Osteocyte (in vitro differentiated cells): ENCODE measurements at regions not wholly inside any gene's neighbourhood (a gene's known extent, or its start where the extent isn't known, plus 50 kb on each side); places are given as distances from the start of the nearest gene placed in this dataset.
"Not testable (repeated sequence)": the region's sequence is repeated elsewhere in the genome, so short reads cannot be mapped to it uniquely, and the experiment has no call there.

ENCODE experiments used
- DNase-seq: peaks from one replicate; pipeline ENCODE4 v3.0.0; 2021; ENCODE audit warnings: mixed read lengths; ENCODE audit not compliant: unreplicated experiment; ENCODE audit errors: extremely low spot score
- H3K27ac Mint-ChIP-seq: one replicate; pipeline ENCODE4 v1.8.0; 2021; ENCODE audit warnings: mild to moderate bottlenecking, mixed read lengths; ENCODE audit not compliant: unreplicated experiment
- H3K27me3 Mint-ChIP-seq: one replicate; pipeline ENCODE4 v1.8.0; 2021; ENCODE audit warnings: mixed read lengths; ENCODE audit not compliant: unreplicated experiment
- H3K36me3 Mint-ChIP-seq: one replicate; pipeline ENCODE4 v1.8.0; 2021; ENCODE audit warnings: mixed read lengths; ENCODE audit not compliant: unreplicated experiment
- H3K4me1 Mint-ChIP-seq: one replicate; pipeline ENCODE4 v1.8.0; 2021; ENCODE audit warnings: mixed read lengths; ENCODE audit not compliant: unreplicated experiment
- H3K4me3 Mint-ChIP-seq: one replicate; pipeline ENCODE4 v1.8.0; 2021; ENCODE audit warnings: mild to moderate bottlenecking, moderate library complexity, mixed read lengths; ENCODE audit not compliant: unreplicated experiment
- H3K9me3 Mint-ChIP-seq: one replicate; pipeline ENCODE4 v1.8.0; 2021; ENCODE audit warnings: mixed read lengths; ENCODE audit not compliant: unreplicated experiment
- CTCF ChIP-seq: fragments of 200-600 bp; sonication (generic); IDR thresholded peaks from 2 replicates; pipeline ENCODE4 v1.5.0; 2021; ENCODE audit warnings: antibody characterized with exemption, mild to moderate bottlenecking, moderate library complexity

- TF ChIP-seq CTCF = no peak
- Mint-ChIP-seq H3K9me3 (no peaks in the 10 kb centered on the region), H3K36me3 (no peaks in the 10 kb centered on the region), H3K4me1 (peaks cover 3% of the 10 kb centered on the region), H3K27ac (no peak overlapping the region), H3K27me3 (peaks cover 20% of the 10 kb centered on the region), H3K4me3 (no peak overlapping the region)
- no peak for DNase-seq
These were observed 70.5 kb upstream of the ABI1 start for GRCh38 chr10:26931223-26931622.

- not testable (repeated sequence) for H3K4me3 Mint-ChIP-seq, H3K4me1 Mint-ChIP-seq, DNase-seq, H3K36me3 Mint-ChIP-seq, H3K27ac Mint-ChIP-seq, H3K9me3 Mint-ChIP-seq
- peaks cover 27% of the 10 kb centered on the region for H3K27me3 Mint-ChIP-seq
These were observed 62.1 kb upstream of the ABI1 start for GRCh38 chr10:26922824-26923223.

- H3K4me1 Mint-ChIP-seq, H3K36me3 Mint-ChIP-seq, DNase-seq, H3K9me3 Mint-ChIP-seq, H3K4me3 Mint-ChIP-seq, H3K27me3 Mint-ChIP-seq, H3K27ac Mint-ChIP-seq: not testable (repeated sequence)
These were observed 58.5 kb upstream of the ABI1 start for GRCh38 chr10:26919156-26919860.

GRCh38 chr10:26914898-26915297 is 54.1 kb upstream of the ABI1 start:
- Mint-ChIP-seq H3K4me3 (no peak overlapping the region), H3K4me1 (no peaks in the 10 kb centered on the region), H3K36me3 (no peaks in the 10 kb centered on the region), H3K9me3 (no peaks in the 10 kb centered on the region), H3K27me3 (peaks cover 7% of the 10 kb centered on the region), H3K27ac (no peak overlapping the region)
- TF ChIP-seq CTCF = no peak
- no peak for DNase-seq

- H3K9me3 Mint-ChIP-seq = peaks cover 4% of the 10 kb centered on the region
- no peaks in the 10 kb centered on the region for H3K36me3 Mint-ChIP-seq
- no peaks in the 10 kb centered on the region for H3K4me1 Mint-ChIP-seq
- H3K27me3 Mint-ChIP-seq = peaks cover 7% of the 10 kb centered on the region
- H3K27ac Mint-ChIP-seq = no peak overlapping the region
- no peak for DNase-seq
- TF ChIP-seq CTCF = no peak
- no peak overlapping the region for H3K4me3 Mint-ChIP-seq
These were observed 51.2 kb upstream of the ABI1 start for GRCh38 chr10:26911811-26912461.
